HG02798 (cell line): ENCODE measurements at regions not wholly inside any gene's neighbourhood (a gene's known extent, or its start where the extent isn't known, plus 50 kb on each side); places are given as distances from the start of the nearest gene placed in this dataset.
"Not testable (repeated sequence)": the region's sequence is repeated elsewhere in the genome, so short reads cannot be mapped to it uniquely, and the experiment has no call there.

Experiments used
- ATAC-seq: cut with Tn5 transposase; IDR thresholded peaks from one replicate; pipeline ENCODE4 v1.9.1; 2021; ENCODE audit warnings: mild to moderate bottlenecking; ENCODE audit not compliant: unreplicated experiment, poor library complexity

GRCh38 chr3:86382556-86382955 lies 608.4 kb downstream of the VGLL3 start:
- no peak for ATAC-seq

GRCh38 chr3:86381247-86381646 lies 609.7 kb downstream of the VGLL3 start:
- ATAC-seq, result no peak

- ATAC-seq, result no peak
These were observed 611.7 kb downstream of the VGLL3 start for GRCh38 chr3:86379280-86379679.

- ATAC-seq, result no peak
These were observed 612.1 kb downstream of the VGLL3 start for GRCh38 chr3:86378829-86379228.

GRCh38 chr3:86335566-86335965 lies 655.4 kb downstream of the VGLL3 start:
- not testable (repeated sequence) for ATAC-seq

- ATAC-seq, result no peak
These were observed 657.3 kb downstream of the VGLL3 start for GRCh38 chr3:86333636-86334035.

- ATAC-seq, result no peak
These were observed 687.0 kb downstream of the VGLL3 start for GRCh38 chr3:86303935-86304334.

- no peak for ATAC-seq
These were observed 708.7 kb downstream of the VGLL3 start for GRCh38 chr3:86282106-86282787.

- no peak for ATAC-seq
These were observed 721.4 kb downstream of the VGLL3 start for GRCh38 chr3:86269364-86270155.

- ATAC-seq, result no peak
These were observed 732.9 kb downstream of the VGLL3 start for GRCh38 chr3:86257955-86258641.

GRCh38 chr3:86254480-86254879 lies 736.5 kb downstream of the VGLL3 start:
- no peak for ATAC-seq

GRCh38 chr3:86251781-86252180 lies 739.2 kb downstream of the VGLL3 start:
- no peak for ATAC-seq

GRCh38 chr3:86249833-86250232 lies 741.1 kb downstream of the VGLL3 start:
- no peak for ATAC-seq

- ATAC-seq, result no peak
These were observed 745.6 kb downstream of the VGLL3 start for GRCh38 chr3:86245360-86245759.

- ATAC-seq, result no peak
These were observed 746.0 kb downstream of the VGLL3 start for GRCh38 chr3:86244905-86245304.

- no peak for ATAC-seq
These were observed 751.0 kb downstream of the VGLL3 start for GRCh38 chr3:86239946-86240345.

GRCh38 chr3:86234506-86235254 lies 756.3 kb downstream of the VGLL3 start:
- ATAC-seq, result no peak

GRCh38 chr3:86230762-86231161 lies 760.2 kb downstream of the VGLL3 start:
- no peak for ATAC-seq

GRCh38 chr3:86229775-86230094 lies 761.2 kb downstream of the VGLL3 start:
- ATAC-seq, result no peak

- ATAC-seq, result no peak
These were observed 761.7 kb downstream of the VGLL3 start for GRCh38 chr3:86229086-86229774.
